Brain microvascular endothelial cell (primary cell): ENCODE measurements at regions not wholly inside any gene's neighbourhood (a gene's known extent, or its start where the extent isn't known, plus 50 kb on each side); places are given as distances from the start of the nearest gene placed in this dataset.

Source experiments
- DNase-seq: peaks from one replicate; pipeline ENCODE4 v3.0.0-alpha.2; 2020
- H3K27ac ChIP-seq: fragments of 250-450 bp; sonication (Bioruptor Pico); 2 replicates; pipeline ENCODE4 v1.5.1; 2020; ENCODE audit warnings: mild to moderate bottlenecking, moderate library complexity
- H3K27me3 ChIP-seq: fragments of 250-450 bp; sonication (Bioruptor Pico); replicated peaks from 2 replicates; pipeline ENCODE4 v1.5.1; 2020; ENCODE audit warnings: mild to moderate bottlenecking
- H3K36me3 ChIP-seq: fragments of 250-450 bp; sonication (Bioruptor Pico); replicated peaks from 2 replicates; pipeline ENCODE4 v1.5.1; 2020; ENCODE audit warnings: mild to moderate bottlenecking
- H3K4me3 ChIP-seq: 2 replicates; pipeline ENCODE4 v1.5.1; 2011; ENCODE audit warnings: low read depth, mild to moderate bottlenecking, control low read depth, low read length, moderate library complexity
- CTCF ChIP-seq: IDR thresholded peaks from 2 replicates; pipeline ENCODE4 v1.5.1; 2011; ENCODE audit warnings: low read depth, mild to moderate bottlenecking, moderate library complexity, low read length, control low read depth, inconsistent platforms; ENCODE audit errors: missing control alignments
- in situ Hi-C: cut with HindIII; loops from 2 replicates; pipeline ENCODE4 v1.10.0; 2017; ENCODE audit warnings: low sequenced_read_pairs, low pct_ligation_motif_present

GRCh38 chr14:37695866-37696265 is 100.4 kb downstream of the TTC6 start:
- DNase-seq = no peak
- H3K4me3 ChIP-seq = no peak overlapping the region
- no peaks in the 10 kb centered on the region for H3K27me3 ChIP-seq
- no peaks in the 10 kb centered on the region for H3K36me3 ChIP-seq
- no peak overlapping the region for H3K27ac ChIP-seq
- in situ Hi-C loops = no loop called here
- TF ChIP-seq CTCF = no peak

- no peak for TF ChIP-seq CTCF
- Histone ChIP-seq H3K27ac (peak overlapping the region; percentile 12), H3K4me3 (no peak overlapping the region), H3K27me3 (no peaks in the 10 kb centered on the region), H3K36me3 (no peaks in the 10 kb centered on the region)
- DNase-seq = no peak
- in situ Hi-C loops = no loop called here
Observed at GRCh38 chr14:37697489-37698121, 102.2 kb downstream of the TTC6 start.

- H3K4me3 ChIP-seq = no peak overlapping the region
- H3K36me3 ChIP-seq = no peaks in the 10 kb centered on the region
- H3K27me3 ChIP-seq = no peaks in the 10 kb centered on the region
- TF ChIP-seq CTCF = no peak
- no peak for DNase-seq
- H3K27ac ChIP-seq = no peak overlapping the region
- in situ Hi-C loops = no loop called here
Observed at GRCh38 chr14:37698840-37699777, 103.7 kb downstream of the TTC6 start.

GRCh38 chr14:37707716-37708115 is 112.3 kb downstream of the TTC6 start:
- no peak for TF ChIP-seq CTCF

GRCh38 chr14:37708481-37708880 is 113.1 kb downstream of the TTC6 start:
- no peak overlapping the region for H3K4me3 ChIP-seq
- no peak for TF ChIP-seq CTCF
- H3K36me3 ChIP-seq = no peaks in the 10 kb centered on the region
- no peak overlapping the region for H3K27ac ChIP-seq
- in situ Hi-C loops = no loop called here
- H3K27me3 ChIP-seq = no peaks in the 10 kb centered on the region
- no peak for DNase-seq

More at GRCh38 chr14:37707716-37708115, 112.3 kb downstream of the TTC6 start:
- no peaks in the 10 kb centered on the region for H3K36me3 ChIP-seq
- no peaks in the 10 kb centered on the region for H3K27me3 ChIP-seq
- H3K27ac ChIP-seq = no peak overlapping the region
- no peak for DNase-seq
- in situ Hi-C loops = no loop called here
- no peak overlapping the region for H3K4me3 ChIP-seq
